ENCODE measurements at regions not wholly inside any gene's neighbourhood (a gene's known extent, or its start where the extent isn't known, plus 50 kb on each side); places are given as distances from the start of the nearest gene placed in this dataset.

DNA sequence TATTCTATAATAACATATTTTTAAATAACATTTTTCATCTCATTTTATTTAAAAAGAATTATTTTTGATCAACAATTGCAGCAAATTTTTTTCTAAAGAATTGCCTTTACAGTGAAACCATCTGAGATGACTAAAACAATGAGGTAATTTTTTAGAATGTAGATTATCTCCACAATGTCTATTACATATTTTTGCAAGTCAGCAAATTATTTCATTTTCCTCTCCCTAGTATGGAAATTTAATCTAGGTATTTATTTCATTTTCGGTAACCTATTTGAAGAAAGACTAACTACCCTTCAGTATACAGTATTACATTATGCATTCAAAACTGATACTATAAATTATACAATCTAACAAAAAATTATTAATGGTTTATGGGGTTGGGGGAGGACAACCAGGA, 213.2 kb upstream of the SP4 start (continued):
- no peak for TF ChIP-seq ZNF366 (tag by site-specific recombination; conservative IDR thresholded peaks at IDR 0.05)
- no peak for TF ChIP-seq ZSCAN18 (tag by site-specific recombination; IDR thresholded peaks at IDR 0.05)
- no peak for TF ChIP-seq ZNF404 (tag by site-specific recombination; IDR thresholded peaks at IDR 0.05)

DNA sequence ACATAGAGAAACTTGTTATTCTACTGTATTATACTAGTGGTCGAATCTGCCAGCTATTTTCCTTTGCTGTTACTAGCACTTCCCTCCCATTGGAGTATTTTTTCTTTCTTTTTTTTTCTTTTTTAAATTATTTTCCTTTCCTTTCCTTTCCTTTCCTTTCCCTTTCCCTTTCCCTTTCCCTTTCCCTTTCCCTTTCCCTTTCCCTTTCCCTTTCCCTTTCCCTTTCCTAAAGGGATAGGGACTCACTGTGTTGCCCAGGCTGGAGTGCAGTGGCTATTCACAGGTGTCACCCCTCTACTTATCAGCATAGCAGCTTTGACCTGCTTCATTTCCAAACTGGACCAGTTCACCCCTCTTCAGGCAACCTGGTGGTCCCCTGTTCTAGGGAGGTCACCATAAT, 212.6 kb upstream of the SP4 start:
- Histone ChIP-seq H3K27ac (ENCODE audit: extremely low read depth, low read depth, low read length) (no peak overlapping the region), H3K4me1 (ENCODE audit: control insufficient read depth, insufficient read depth, low read length) (no peaks in the 10 kb centered on the region), H3K4me3 (ENCODE audit: low read depth, low read length) (no peak overlapping the region), H3K36me3 (ENCODE audit: control insufficient read depth in 2 of 2, insufficient read depth in 1 of 2, low read length in 2 of 2) (no peaks in the 10 kb centered on the region), H3K9me3 (ENCODE audit: control insufficient read depth, insufficient read depth, low read depth, low read length) (no peaks in the 10 kb centered on the region)
- TF ChIP-seq PRDM1 (tag by site-specific recombination; IDR thresholded peaks at IDR 0.05): peak; percentile 99
- TF ChIP-seq ZNF248 (tag by site-specific recombination; IDR thresholded peaks at IDR 0.05): no peak
- ChIA-PET POLR2A (no interaction called here), CTCF (no interaction called here)

DNA sequence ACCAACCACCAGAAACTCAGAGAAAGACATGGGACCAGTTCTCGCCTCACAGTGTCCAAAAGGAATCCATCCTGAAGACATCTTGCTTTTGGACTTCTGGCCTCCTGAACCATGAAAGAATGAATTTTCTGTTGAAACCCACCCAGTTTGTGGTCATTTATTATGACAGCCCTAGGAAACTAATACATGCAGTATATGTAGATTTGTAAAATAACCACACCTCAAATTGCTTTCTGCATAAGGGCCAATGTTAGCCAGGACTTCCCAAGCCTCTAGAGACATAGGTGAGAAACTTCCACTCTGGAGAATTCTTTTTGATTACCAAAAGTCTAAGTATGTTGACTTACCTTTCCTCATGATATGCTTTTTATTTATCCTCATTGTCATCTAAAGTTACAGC, 210.5 kb upstream of the SP4 start:
- Histone ChIP-seq H3K36me3 (ENCODE audit: control insufficient read depth in 2 of 2, insufficient read depth in 1 of 2, low read length in 2 of 2) (no peaks in the 10 kb centered on the region), H3K4me3 (ENCODE audit: low read depth, low read length) (no peak overlapping the region), H3K4me1 (ENCODE audit: control insufficient read depth, insufficient read depth, low read length) (no peaks in the 10 kb centered on the region), H3K27ac (ENCODE audit: extremely low read depth, low read depth, low read length) (no peak overlapping the region), H3K9me3 (ENCODE audit: control insufficient read depth, insufficient read depth, low read depth, low read length) (no peaks in the 10 kb centered on the region)
- no peak for TF ChIP-seq ELK4 (IDR thresholded peaks at IDR 0.05; ENCODE audit: borderline replicate concordance, low read depth, low read length)
- no peak for TF ChIP-seq YY1 (tag by site-specific recombination; IDR thresholded peaks at IDR 0.05)
- TF ChIP-seq ZNF266 (tag by site-specific recombination; IDR thresholded peaks at IDR 0.05; ENCODE audit: low read depth): no peak
- TF ChIP-seq, protein P1, sequence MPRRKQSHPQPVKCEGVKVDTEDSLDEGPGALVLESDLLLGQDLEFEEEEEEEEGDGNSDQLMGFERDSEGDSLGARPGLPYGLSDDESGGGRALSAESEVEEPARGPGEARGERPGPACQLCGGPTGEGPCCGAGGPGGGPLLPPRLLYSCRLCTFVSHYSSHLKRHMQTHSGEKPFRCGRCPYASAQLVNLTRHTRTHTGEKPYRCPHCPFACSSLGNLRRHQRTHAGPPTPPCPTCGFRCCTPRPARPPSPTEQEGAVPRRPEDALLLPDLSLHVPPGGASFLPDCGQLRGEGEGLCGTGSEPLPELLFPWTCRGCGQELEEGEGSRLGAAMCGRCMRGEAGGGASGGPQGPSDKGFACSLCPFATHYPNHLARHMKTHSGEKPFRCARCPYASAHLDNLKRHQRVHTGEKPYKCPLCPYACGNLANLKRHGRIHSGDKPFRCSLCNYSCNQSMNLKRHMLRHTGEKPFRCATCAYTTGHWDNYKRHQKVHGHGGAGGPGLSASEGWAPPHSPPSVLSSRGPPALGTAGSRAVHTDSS (tag by site-specific recombination; IDR thresholded peaks at IDR 0.05): no peak
- ChIA-PET CTCF (no interaction called here), POLR2A (no interaction called here)

GRCh38 chr7:21218155-21218554, 209.7 kb upstream of the SP4 start:
- Histone ChIP-seq H3K27ac (ENCODE audit: extremely low read depth, low read depth, low read length) (no peak overlapping the region), H3K4me1 (ENCODE audit: control insufficient read depth, insufficient read depth, low read length) (no peaks in the 10 kb centered on the region), H3K9me3 (ENCODE audit: control insufficient read depth, insufficient read depth, low read depth, low read length) (no peaks in the 10 kb centered on the region), H3K36me3 (ENCODE audit: control insufficient read depth in 2 of 2, insufficient read depth in 1 of 2, low read length in 2 of 2) (no peaks in the 10 kb centered on the region), H3K4me3 (ENCODE audit: low read depth, low read length) (no peak overlapping the region)
- TF ChIP-seq ZBTB21 (tag by site-specific recombination; IDR thresholded peaks at IDR 0.05): no peak
- no peak for TF ChIP-seq ZNF146 (tag by site-specific recombination; IDR thresholded peaks at IDR 0.05)
- no peak for TF ChIP-seq ZNF202 (tag by site-specific recombination; IDR thresholded peaks at IDR 0.05; ENCODE audit: borderline replicate concordance)
- no peak for TF ChIP-seq ZNF514 (tag by site-specific recombination; IDR thresholded peaks at IDR 0.05)
- CTCF ChIA-PET: no interaction called here
- POLR2A ChIA-PET: no interaction called here

DNA sequence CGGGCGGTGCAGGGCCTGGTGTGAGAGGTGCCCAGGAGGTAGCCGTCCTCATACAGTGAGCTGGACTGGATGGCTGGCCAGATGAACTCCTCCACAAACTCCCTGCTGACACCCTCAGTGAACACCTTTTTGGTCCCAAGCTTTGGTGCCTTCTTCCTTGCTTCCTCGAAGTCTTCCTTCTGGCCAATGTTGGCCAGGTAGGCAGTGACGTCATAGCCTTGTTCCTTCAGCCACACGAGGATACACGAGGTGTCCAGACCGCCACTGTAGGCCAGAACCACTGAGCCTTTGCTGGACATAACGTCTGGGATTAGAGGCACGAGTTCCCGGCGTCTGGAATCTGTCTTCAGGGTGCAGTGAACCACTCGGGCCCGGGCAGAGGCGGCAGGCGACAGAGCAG, 206.8 kb upstream of the SP4 start:
- no peak overlapping the region for H3K4me3 ChIP-seq (ENCODE audit: low read depth, low read length)
- ChIA-PET POLR2A (no interaction called here), CTCF (no interaction called here)
- H3K4me1 ChIP-seq (ENCODE audit: control insufficient read depth, insufficient read depth, low read length): no peaks in the 10 kb centered on the region
- H3K36me3 ChIP-seq (ENCODE audit: control insufficient read depth in 2 of 2, insufficient read depth in 1 of 2, low read length in 2 of 2): no peaks in the 10 kb centered on the region
- no peak overlapping the region for H3K27ac ChIP-seq (ENCODE audit: extremely low read depth, low read depth, low read length)
- H3K9me3 ChIP-seq (ENCODE audit: control insufficient read depth, insufficient read depth, low read depth, low read length): no peaks in the 10 kb centered on the region
- TF ChIP-seq ZNF311 (tag by site-specific recombination; IDR thresholded peaks at IDR 0.05; ENCODE audit: borderline replicate concordance) (no peak), ZNF692 (tag by site-specific recombination; IDR thresholded peaks at IDR 0.05) (no peak), ZNF132 (tag by site-specific recombination; IDR thresholded peaks at IDR 0.05; ENCODE audit: borderline replicate concordance) (no peak), OSR2 (tag by site-specific recombination; IDR thresholded peaks at IDR 0.05) (no peak), KLF16 (tag by site-specific recombination; IDR thresholded peaks at IDR 0.05) (no peak), YY1 (tag by site-specific recombination; IDR thresholded peaks at IDR 0.05) (no peak), BCL11A (tag by site-specific recombination; IDR thresholded peaks at IDR 0.05; ENCODE audit: low read depth) (no peak), ZNF146 (tag by site-specific recombination; IDR thresholded peaks at IDR 0.05) (no peak), ZNF571 (tag by site-specific recombination; IDR thresholded peaks at IDR 0.05) (no peak)
- TF ChIP-seq, protein P2, sequence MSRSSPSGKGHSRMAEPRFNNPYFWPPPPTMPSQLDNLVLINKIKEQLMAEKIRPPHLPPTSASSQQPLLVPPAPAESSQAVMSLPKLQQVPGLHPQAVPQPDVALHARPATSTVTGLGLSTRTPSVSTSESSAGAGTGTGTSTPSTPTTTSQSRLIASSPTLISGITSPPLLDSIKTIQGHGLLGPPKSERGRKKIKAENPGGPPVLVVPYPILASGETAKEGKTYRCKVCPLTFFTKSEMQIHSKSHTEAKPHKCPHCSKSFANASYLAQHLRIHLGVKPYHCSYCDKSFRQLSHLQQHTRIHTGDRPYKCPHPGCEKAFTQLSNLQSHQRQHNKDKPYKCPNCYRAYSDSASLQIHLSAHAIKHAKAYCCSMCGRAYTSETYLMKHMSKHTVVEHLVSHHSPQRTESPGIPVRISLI (tag by site-specific recombination; IDR thresholded peaks at IDR 0.05): no peak

All from HEK293 (cell line).